IPS DF 6.9 (cell line): ENCODE measurements at regions not wholly inside any gene's neighbourhood (a gene's known extent, or its start where the extent isn't known, plus 50 kb on each side); places are given as distances from the start of the nearest gene placed in this dataset.
"Not testable (repeated sequence)": the region's sequence is repeated elsewhere in the genome, so short reads cannot be mapped to it uniquely, and the experiment has no call there.

Source experiments
- DNase-seq: peaks from one replicate; pipeline ENCODE4 v3.0.0-alpha.2; 2013; ENCODE audit warnings: low read depth, low spot score
- H3K27ac ChIP-seq: one replicate; pipeline ENCODE4 v1.5.1; 2013; ENCODE audit warnings: low read length, control low read depth
- H3K27me3 ChIP-seq: 2 replicates; pipeline ENCODE4 v1.6.1; 2013; ENCODE audit warnings: mild to moderate bottlenecking, low read length; ENCODE audit not compliant: control insufficient read depth, insufficient read depth
- H3K36me3 ChIP-seq: 2 replicates; pipeline ENCODE4 v1.6.1; 2013; ENCODE audit warnings: low read length; ENCODE audit not compliant: control insufficient read depth, insufficient read depth
- H3K4me1 ChIP-seq: 2 replicates; pipeline ENCODE4 v1.6.1; 2013; ENCODE audit warnings: low read length; ENCODE audit not compliant: control insufficient read depth, insufficient read depth
- H3K4me3 ChIP-seq: 2 replicates; pipeline ENCODE4 v1.5.1; 2013; ENCODE audit warnings: mild to moderate bottlenecking, low read length
- H3K9me3 ChIP-seq: 2 replicates; pipeline ENCODE4 v1.6.1; 2013; ENCODE audit warnings: low read length, inconsistent platforms; ENCODE audit not compliant: control insufficient read depth, insufficient read depth
- WGBS: extraction: QIAGEN DNeasy Blood & Tissue Kit; methylation state at CpG from one replicate; pipeline ENCODE4 v1.1.7; 2013; ENCODE audit warnings: mixed read lengths, missing lambda C conversion rate; ENCODE audit not compliant: insufficient read length, insufficient coverage; 5-methylcytosine and 5-hydroxymethylcytosine counted together

DNA sequence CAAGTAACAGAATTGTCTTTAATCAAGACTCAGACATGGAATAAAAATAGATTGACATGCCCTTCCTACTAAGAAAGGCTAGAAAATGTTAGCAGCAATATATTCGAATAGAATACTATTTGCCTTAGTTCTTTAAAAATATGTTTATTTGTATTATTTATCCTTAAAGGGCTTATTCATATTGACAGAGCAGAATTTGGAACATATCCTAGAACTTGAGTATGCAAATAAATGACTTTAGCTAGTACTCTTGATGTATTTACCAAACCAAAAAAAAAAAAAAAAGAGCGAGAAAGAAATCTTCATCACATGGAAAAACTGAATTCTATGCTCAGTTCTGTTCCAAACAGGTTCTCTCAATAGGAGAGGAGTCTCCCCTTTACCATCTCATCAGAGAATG, 68.9 kb upstream of the PPARGC1A start:
- H3K4me3 ChIP-seq = no peak overlapping the region
- no peaks in the 10 kb centered on the region for H3K36me3 ChIP-seq
- H3K4me1 ChIP-seq = 0 out of 2 replicates have a peak, but pooled peaks cover 1% of the 10 kb centered on the region
- no CpG with 5 or more reads among the region's 2 CpGs for WGBS
- H3K9me3 ChIP-seq = no peaks in the 10 kb centered on the region
- DNase-seq = no peak
- H3K27me3 ChIP-seq = no peaks in the 10 kb centered on the region
- no peak overlapping the region for H3K27ac ChIP-seq

DNA sequence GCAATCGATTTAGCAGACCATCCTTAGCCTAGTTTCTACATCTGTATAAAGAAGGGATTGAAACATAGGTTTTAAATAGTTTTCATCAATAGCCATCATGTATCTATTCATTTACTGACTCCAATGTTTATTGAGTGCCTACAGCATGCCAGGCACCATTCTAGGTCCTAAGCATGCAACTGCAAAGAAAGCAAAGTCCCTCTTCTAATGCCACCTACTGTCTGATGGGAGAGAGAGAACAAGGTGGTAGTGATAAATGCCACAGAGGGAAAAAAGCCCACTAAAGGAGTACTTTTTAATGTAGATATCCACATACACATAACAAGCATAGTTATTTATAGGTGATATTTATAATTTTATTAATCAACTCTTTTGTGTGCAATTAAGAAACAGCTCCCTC, 67.6 kb upstream of the PPARGC1A start:
- Histone ChIP-seq H3K4me1 (0 out of 2 replicates have a peak, but pooled peaks cover 1% of the 10 kb centered on the region), H3K27me3 (no peaks in the 10 kb centered on the region), H3K9me3 (no peaks in the 10 kb centered on the region), H3K36me3 (no peaks in the 10 kb centered on the region), H3K4me3 (no peak overlapping the region), H3K27ac (no peak overlapping the region)
- no peak for DNase-seq
- no CpG with 5 or more reads among the region's 1 CpG for WGBS

DNA sequence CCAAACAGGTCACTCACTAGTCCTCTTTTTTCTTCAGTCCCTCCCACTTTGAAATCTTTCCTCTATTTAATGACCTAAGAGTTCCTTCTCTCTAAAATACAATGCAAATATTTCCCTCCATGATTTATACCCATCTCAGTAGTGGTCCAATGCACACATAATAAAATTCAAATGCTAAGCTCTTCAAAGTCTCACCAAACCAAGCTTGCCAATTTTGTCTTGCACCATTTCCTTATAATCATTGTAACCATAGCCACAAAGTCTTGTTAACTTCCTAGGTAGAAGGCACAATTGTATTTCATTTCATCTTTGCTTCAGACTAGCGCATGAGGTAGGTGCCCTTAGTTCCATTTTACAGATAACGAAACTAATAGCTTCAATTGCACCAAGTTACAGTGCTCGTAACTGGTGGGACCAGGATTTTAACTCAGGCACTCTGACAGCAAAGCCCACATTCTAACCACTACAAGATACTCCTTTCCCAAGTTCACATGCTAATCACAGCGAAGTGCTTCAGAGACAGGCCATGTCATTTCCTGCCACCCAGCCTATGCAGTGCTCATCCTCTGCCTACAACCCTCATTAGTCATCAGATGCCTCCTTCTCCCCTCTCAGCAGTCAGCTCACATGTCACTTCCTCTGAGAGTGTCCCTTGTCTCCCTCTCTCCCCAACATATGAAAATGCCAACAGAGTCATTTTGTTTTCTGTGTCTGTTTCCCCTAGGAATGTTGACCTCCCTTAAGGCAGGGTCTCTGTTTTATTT, 66.9 kb upstream of the PPARGC1A start:
- Histone ChIP-seq H3K4me3 (no peak overlapping the region), H3K4me1 (0 out of 2 replicates have a peak, but pooled peaks cover 1% of the 10 kb centered on the region), H3K27me3 (no peaks in the 10 kb centered on the region), H3K36me3 (no peaks in the 10 kb centered on the region), H3K27ac (no peak overlapping the region), H3K9me3 (no peaks in the 10 kb centered on the region)
- no peak for DNase-seq
- WGBS = no CpG with 5 or more reads among the region's 4 CpGs

DNA sequence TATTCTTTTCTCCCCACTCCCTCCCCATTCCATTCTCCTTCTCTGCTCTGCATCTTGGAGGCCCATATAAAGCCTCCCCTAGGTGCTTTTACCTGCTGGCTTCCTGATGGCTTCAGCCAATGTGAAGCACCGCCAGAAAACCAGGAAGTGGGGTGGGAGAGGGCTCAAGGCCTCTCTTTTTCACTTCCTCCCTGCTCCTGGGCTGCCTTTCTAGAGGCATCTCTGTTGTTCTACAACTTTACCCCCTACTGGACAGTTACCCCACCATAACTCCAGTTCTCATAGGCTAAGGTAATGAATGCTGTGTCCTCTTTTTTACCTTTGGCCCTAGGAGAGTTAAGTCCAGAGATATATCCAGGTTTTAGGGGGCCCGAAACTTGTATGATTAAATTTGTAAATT, 62.4 kb upstream of the PPARGC1A start:
- Histone ChIP-seq H3K36me3 (no peaks in the 10 kb centered on the region), H3K27me3 (no peaks in the 10 kb centered on the region), H3K4me1 (0 out of 2 replicates have a peak, but pooled peaks cover 4% of the 10 kb centered on the region), H3K9me3 (no peaks in the 10 kb centered on the region), H3K4me3 (no peak overlapping the region), H3K27ac (no peak overlapping the region)
- no peak for DNase-seq
- no CpG with 5 or more reads among the region's 2 CpGs for WGBS

DNA sequence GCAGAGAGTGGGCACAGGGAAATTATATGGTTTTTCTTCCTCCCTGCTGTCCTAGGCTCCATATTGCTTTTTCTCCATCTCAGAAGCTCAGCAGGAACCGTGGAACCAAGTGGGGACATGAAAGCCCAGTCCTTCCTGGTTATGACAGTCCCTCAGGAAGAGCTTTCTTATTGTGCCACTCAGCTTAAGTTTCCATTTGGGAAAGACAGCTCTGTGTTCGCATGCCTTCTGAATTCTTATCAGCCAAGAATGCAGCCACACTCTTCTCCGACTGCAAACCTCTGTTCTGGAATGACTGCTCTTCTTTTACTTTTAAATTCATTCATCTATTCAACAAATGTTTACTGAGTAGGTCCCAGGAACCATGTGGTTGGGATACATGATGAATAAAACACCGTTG, 58.0 kb upstream of the PPARGC1A start:
- no peak overlapping the region for H3K27ac ChIP-seq
- no peaks in the 10 kb centered on the region for H3K36me3 ChIP-seq
- DNase-seq = no peak
- no peaks in the 10 kb centered on the region for H3K27me3 ChIP-seq
- 0 out of 2 replicates have a peak, but pooled peaks cover 3% of the 10 kb centered on the region for H3K4me1 ChIP-seq
- no peaks in the 10 kb centered on the region for H3K9me3 ChIP-seq
- WGBS = no CpG with 5 or more reads among the region's 4 CpGs
- H3K4me3 ChIP-seq = no peak overlapping the region

DNA sequence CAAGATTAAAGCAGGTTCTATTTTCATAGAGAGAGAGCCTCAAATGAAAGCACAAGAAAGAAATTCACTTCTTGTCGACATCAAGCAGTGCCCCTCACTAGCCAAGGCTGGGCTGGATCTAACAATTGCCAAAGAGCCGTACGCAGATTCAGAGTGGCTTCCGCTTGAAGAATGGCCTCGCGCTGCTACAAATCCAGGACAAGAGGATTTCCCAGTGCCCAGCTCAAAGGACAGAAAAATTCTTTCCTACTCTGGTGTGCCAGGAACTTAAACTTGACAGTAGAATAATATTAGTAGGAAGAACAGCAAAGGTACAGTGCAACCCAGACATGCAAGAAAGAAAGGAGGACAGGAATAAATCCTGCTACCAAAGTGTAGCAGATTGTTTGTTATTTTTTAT, 56.5 kb upstream of the PPARGC1A start:
- Histone ChIP-seq H3K9me3 (no peaks in the 10 kb centered on the region), H3K27me3 (no peaks in the 10 kb centered on the region), H3K36me3 (no peaks in the 10 kb centered on the region), H3K4me1 (0 out of 2 replicates have a peak, but pooled peaks cover 3% of the 10 kb centered on the region), H3K4me3 (no peak overlapping the region), H3K27ac (no peak overlapping the region)
- no peak for DNase-seq
- WGBS = no CpG with 5 or more reads among the region's 6 CpGs

DNA sequence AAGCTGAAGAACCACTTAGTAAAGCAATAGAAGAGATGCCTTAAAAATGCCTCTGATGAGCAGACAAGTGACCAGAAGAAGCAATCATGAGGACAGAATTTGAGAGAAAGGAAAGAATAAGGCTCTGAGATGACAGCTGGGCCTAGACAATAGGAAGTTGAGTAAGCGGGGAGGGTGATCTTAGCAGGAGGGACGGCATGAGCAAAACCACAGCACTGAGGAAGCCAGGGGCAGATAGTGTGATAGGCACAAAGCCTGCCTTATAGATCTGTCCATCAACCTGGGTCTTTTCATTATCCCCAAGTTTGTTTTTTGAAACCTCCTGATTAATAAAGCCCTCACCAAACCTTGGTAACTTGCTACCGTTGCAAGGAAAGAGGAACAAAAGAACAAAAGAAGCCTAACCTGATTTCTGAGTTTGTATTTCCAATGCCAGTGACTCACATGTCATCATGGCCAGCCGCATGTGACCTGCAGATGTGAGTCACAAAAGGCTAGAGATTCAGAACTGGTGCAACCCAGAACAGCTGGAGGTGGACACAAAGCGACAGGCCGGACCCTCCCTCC, 55.7 kb upstream of the PPARGC1A start:
- H3K4me3 ChIP-seq = no peak overlapping the region
- no peaks in the 10 kb centered on the region for H3K9me3 ChIP-seq
- H3K4me1 ChIP-seq = 0 out of 2 replicates have a peak, but pooled peaks cover 3% of the 10 kb centered on the region
- H3K36me3 ChIP-seq = no peaks in the 10 kb centered on the region
- no peaks in the 10 kb centered on the region for H3K27me3 ChIP-seq
- H3K27ac ChIP-seq = no peak overlapping the region
- DNase-seq = no peak
- no CpG with 5 or more reads among the region's 6 CpGs for WGBS

DNA sequence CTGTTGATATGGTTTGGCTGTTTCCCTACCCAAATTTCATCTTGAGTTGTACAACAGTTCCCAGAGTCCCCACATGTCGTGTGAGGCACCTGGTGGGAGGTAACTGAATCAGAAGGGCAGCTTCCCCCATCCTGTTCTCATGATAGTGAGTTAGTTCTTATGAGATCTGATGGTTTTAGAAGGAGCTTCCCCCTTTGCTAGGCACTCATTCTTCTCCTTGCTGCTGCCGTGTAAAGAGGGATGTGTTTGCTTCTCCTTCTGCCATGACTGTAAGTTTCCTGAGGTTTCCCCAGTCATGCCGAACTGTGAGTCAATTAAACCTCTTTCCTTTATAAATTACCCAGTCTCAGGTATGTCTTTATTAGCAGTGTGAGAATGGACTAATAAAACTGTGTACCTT, 54.7 kb upstream of the PPARGC1A start:
- not testable (repeated sequence) for H3K4me3 ChIP-seq, H3K9me3 ChIP-seq, H3K36me3 ChIP-seq, DNase-seq, H3K4me1 ChIP-seq, H3K27ac ChIP-seq, H3K27me3 ChIP-seq
- no CpG with 5 or more reads among the region's 3 CpGs for WGBS

DNA sequence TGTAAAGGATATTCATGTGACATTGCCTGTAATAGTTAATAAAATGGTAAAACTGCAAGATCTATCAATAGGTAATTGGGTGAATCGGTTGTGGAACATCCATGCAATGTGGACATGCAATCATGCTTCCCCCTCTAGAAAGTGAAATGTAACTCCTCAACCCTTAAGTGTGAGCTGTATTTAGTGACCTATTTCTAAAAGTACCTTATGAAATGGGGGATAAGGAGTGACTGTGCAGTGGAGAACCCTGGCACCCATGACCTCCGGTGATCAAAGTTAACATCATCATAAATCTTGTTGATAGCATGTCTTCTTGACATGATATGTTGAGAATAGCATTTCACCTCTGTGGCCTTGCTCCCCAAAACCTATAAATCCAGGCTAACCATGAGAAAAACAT, 53.6 kb upstream of the PPARGC1A start:
- no peak for DNase-seq
- H3K4me3 ChIP-seq = no peak overlapping the region
- H3K4me1 ChIP-seq = no peaks in the 10 kb centered on the region
- no CpG with 5 or more reads among the region's 2 CpGs for WGBS
- H3K27me3 ChIP-seq = no peaks in the 10 kb centered on the region
- no peaks in the 10 kb centered on the region for H3K9me3 ChIP-seq
- no peaks in the 10 kb centered on the region for H3K36me3 ChIP-seq
- H3K27ac ChIP-seq = no peak overlapping the region

DNA sequence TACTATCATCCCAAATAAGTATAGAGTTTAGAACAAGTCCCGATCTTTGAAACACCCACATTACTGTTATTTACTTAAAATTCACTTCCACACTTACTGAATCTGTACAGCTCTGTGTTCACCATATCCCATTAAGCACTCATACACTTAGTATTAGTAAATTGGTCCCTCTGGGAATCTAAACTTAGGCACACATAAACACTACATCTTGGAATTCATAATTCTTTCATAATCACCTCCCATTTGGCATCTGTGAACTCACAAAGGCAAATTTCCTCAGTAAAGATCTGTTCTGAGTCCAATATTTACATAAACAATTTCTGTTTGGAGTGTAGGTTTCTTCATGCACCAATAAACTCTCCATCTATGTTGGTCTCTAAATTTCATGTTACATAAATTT, 52.6 kb upstream of the PPARGC1A start:
- H3K36me3 ChIP-seq = no peaks in the 10 kb centered on the region
- H3K27me3 ChIP-seq = no peaks in the 10 kb centered on the region
- H3K4me1 ChIP-seq = no peaks in the 10 kb centered on the region
- H3K27ac ChIP-seq = no peak overlapping the region
- no CpG with 5 or more reads among the region's 1 CpG for WGBS
- DNase-seq = no peak
- no peak overlapping the region for H3K4me3 ChIP-seq
- H3K9me3 ChIP-seq = no peaks in the 10 kb centered on the region
